SK-N-MC (cell line): ENCODE measurements at regions not wholly inside any gene's neighbourhood (a gene's known extent, or its start where the extent isn't known, plus 50 kb on each side); places are given as distances from the start of the nearest gene placed in this dataset.

Experiments used
- DNase-seq: peaks from one replicate; pipeline ENCODE4 v3.0.0-alpha.2; 2011; ENCODE audit warnings: low read depth, low spot score
- H3K27ac ChIP-seq: fragments of 200-600 bp; sonication (generic); 2 replicates; pipeline ENCODE4 v1.5.1; 2016; ENCODE audit warnings: mixed run types
- H3K36me3 ChIP-seq: fragments of 200-600 bp; sonication (generic); 2 replicates; pipeline ENCODE4 v1.6.1; 2017; ENCODE audit warnings: antibody characterized with exemption, low read length, mixed read lengths; ENCODE audit not compliant: insufficient read depth
- H3K4me3 ChIP-seq: fragments of 200-600 bp; sonication (generic); 2 replicates; pipeline ENCODE4 v1.5.1; 2016
- H3K9ac ChIP-seq: fragments of 200-600 bp; sonication (generic); 2 replicates; pipeline ENCODE4 v1.8.0; 2017; ENCODE audit warnings: mixed run types, mixed read lengths; ENCODE audit not compliant: insufficient read length
- H3K9me3 ChIP-seq: fragments of 200-600 bp; sonication (generic); 2 replicates; pipeline ENCODE4 v1.6.1; 2017; ENCODE audit warnings: low read depth, mild to moderate bottlenecking, antibody characterized with exemption, low read length, moderate library complexity, mixed read lengths
- EZH2 ChIP-seq: fragments of 200-600 bp; sonication (generic); IDR thresholded peaks from one replicate; pipeline ENCODE4 v1.6.1; 2017; ENCODE audit warnings: antibody characterized with exemption
- FOXP2 ChIP-seq: optimal IDR thresholded peaks from 2 replicates; pipeline ENCODE3; 2011; ENCODE audit warnings: mild to moderate bottlenecking, moderate library complexity; ENCODE audit not compliant: insufficient read depth; ENCODE audit errors: extremely low read length, control extremely low read depth
- POLR2AphosphoS5 ChIP-seq: IDR thresholded peaks from 2 replicates; pipeline ENCODE4 v1.6.1; 2012; ENCODE audit warnings: mild to moderate bottlenecking, low read depth, low read length, borderline replicate concordance

GRCh38 chr15:95601525-95601924, 729.0 kb upstream of the NR2F2 start:
- H3K36me3 ChIP-seq: no peaks in the 10 kb centered on the region

GRCh38 chr15:95603802-95604201, 726.7 kb upstream of the NR2F2 start:
- TF ChIP-seq POLR2AphosphoS5 (peak; percentile 44; the same call in 1 of the 2 replicates), FOXP2 (peak; percentile 46), EZH2 (no peak)
- DNase-seq: peak; percentile 74
- peak overlapping the region; percentile 30 for H3K9ac ChIP-seq
- H3K4me3 ChIP-seq: peak overlapping the region; percentile 73
- peak overlapping the region; percentile 96 for H3K27ac ChIP-seq
- no peaks in the 10 kb centered on the region for H3K36me3 ChIP-seq
- H3K9me3 ChIP-seq: peaks cover 8% of the 10 kb centered on the region; the same call in 1 of the 2 replicates

More at GRCh38 chr15:95601525-95601924, 729.0 kb upstream of the NR2F2 start:
- no peak overlapping the region for H3K9ac ChIP-seq
- H3K27ac ChIP-seq: peak overlapping the region; percentile 51; the same call in 1 of the 2 replicates
- TF ChIP-seq EZH2: no peak
- TF ChIP-seq POLR2AphosphoS5: no peak
- TF ChIP-seq FOXP2: no peak
- DNase-seq: peak; percentile 18
- H3K9me3 ChIP-seq: peaks cover 8% of the 10 kb centered on the region; the same call in 1 of the 2 replicates
- H3K4me3 ChIP-seq: no peak overlapping the region

GRCh38 chr15:95604634-95605036, 725.9 kb upstream of the NR2F2 start:
- peak; percentile 35 for DNase-seq
- H3K27ac ChIP-seq: peak overlapping the region; percentile 96

GRCh38 chr15:95605098-95605497, 725.4 kb upstream of the NR2F2 start:
- Histone ChIP-seq H3K36me3 (no peaks in the 10 kb centered on the region), H3K9ac (peak overlapping the region; percentile 11), H3K27ac (peak overlapping the region; percentile 96), H3K4me3 (peak overlapping the region; percentile 73), H3K9me3 (peaks cover 5% of the 10 kb centered on the region; the same call in 1 of the 2 replicates)
- TF ChIP-seq EZH2 (no peak), FOXP2 (no peak), POLR2AphosphoS5 (no peak)
- no peak for DNase-seq

More at GRCh38 chr15:95604634-95605036, 725.9 kb upstream of the NR2F2 start:
- H3K36me3 ChIP-seq: no peaks in the 10 kb centered on the region
- H3K4me3 ChIP-seq: peak overlapping the region; percentile 73
- TF ChIP-seq POLR2AphosphoS5: no peak
- TF ChIP-seq FOXP2: no peak
- TF ChIP-seq EZH2: no peak
- peak overlapping the region; percentile 30 for H3K9ac ChIP-seq
- H3K9me3 ChIP-seq: peaks cover 8% of the 10 kb centered on the region; the same call in 1 of the 2 replicates

GRCh38 chr15:95606551-95606950, 723.9 kb upstream of the NR2F2 start:
- TF ChIP-seq POLR2AphosphoS5 (no peak), EZH2 (no peak), FOXP2 (no peak)
- peak overlapping the region; percentile 96 for H3K27ac ChIP-seq
- H3K9ac ChIP-seq: no peak overlapping the region

GRCh38 chr15:95608371-95608770, 722.1 kb upstream of the NR2F2 start:
- Histone ChIP-seq H3K36me3 (no peaks in the 10 kb centered on the region), H3K9ac (no peak overlapping the region), H3K27ac (peak overlapping the region; percentile 7; the same call in 1 of the 2 replicates), H3K4me3 (no peak overlapping the region), H3K9me3 (no peaks in the 10 kb centered on the region)
- no peak for TF ChIP-seq FOXP2
- TF ChIP-seq EZH2: no peak
- no peak for TF ChIP-seq POLR2AphosphoS5
- DNase-seq: no peak

More at GRCh38 chr15:95606551-95606950, 723.9 kb upstream of the NR2F2 start:
- Histone ChIP-seq H3K9me3 (no peaks in the 10 kb centered on the region), H3K36me3 (no peaks in the 10 kb centered on the region), H3K4me3 (peak overlapping the region; percentile 42)
- peak; percentile 40 for DNase-seq

GRCh38 chr15:95609096-95609495, 721.4 kb upstream of the NR2F2 start:
- Histone ChIP-seq H3K9me3 (no peaks in the 10 kb centered on the region), H3K27ac (peak overlapping the region; percentile 3; the same call in 1 of the 2 replicates), H3K36me3 (no peaks in the 10 kb centered on the region), H3K4me3 (no peak overlapping the region), H3K9ac (no peak overlapping the region)
- DNase-seq: no peak
- no peak for TF ChIP-seq EZH2
- TF ChIP-seq POLR2AphosphoS5: no peak
- TF ChIP-seq FOXP2: no peak

GRCh38 chr15:95610945-95611344, 719.6 kb upstream of the NR2F2 start:
- Histone ChIP-seq H3K27ac (peak overlapping the region; percentile 62; the same call in 1 of the 2 replicates), H3K9ac (no peak overlapping the region), H3K36me3 (no peaks in the 10 kb centered on the region), H3K4me3 (no peak overlapping the region), H3K9me3 (no peaks in the 10 kb centered on the region)
- no peak for TF ChIP-seq FOXP2
- DNase-seq: no peak

GRCh38 chr15:95615436-95615835, 715.1 kb upstream of the NR2F2 start:
- Histone ChIP-seq H3K4me3 (no peak overlapping the region), H3K9ac (no peak overlapping the region), H3K36me3 (no peaks in the 10 kb centered on the region), H3K27ac (no peak overlapping the region), H3K9me3 (no peaks in the 10 kb centered on the region)
- TF ChIP-seq EZH2: no peak
- TF ChIP-seq POLR2AphosphoS5: no peak
- no peak for TF ChIP-seq FOXP2
- DNase-seq: no peak
